Right forelimb (tissue), 1 donor: ENCODE measurements at regions not wholly inside any gene's neighbourhood (a gene's known extent, or its start where the extent isn't known, plus 50 kb on each side); places are given as distances from the start of the nearest gene placed in this dataset.

Experiments used
- DNase-seq: peaks from one replicate; pipeline ENCODE4 v3.0.0-alpha.2; 2018

DNA sequence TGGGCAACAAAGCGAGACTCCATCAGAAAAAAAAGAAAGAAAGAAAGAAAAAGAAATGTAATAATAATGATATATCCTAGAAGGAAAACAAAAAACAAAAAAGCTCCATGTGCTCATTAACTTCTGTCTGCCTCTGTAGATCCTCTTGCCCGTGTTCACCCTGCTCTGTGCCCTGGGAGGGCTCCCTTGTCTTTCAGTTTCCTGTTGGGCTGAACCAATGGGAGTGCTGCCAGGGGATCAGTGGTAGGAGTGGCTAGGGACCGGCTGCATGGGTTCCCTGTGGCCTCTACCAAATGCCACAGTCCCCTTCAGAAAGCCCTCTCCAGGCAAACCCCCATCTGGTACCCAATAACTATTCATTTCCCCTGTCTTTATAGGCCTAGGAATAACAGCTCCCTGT is 51.8 kb upstream of the PARD3 start:
- DNase-seq, result no peak
